KMS-11 (cell line): ENCODE measurements at regions not wholly inside any gene's neighbourhood (a gene's known extent, or its start where the extent isn't known, plus 50 kb on each side); places are given as distances from the start of the nearest gene placed in this dataset.

Source experiments
- H2AFZ ChIP-seq: fragments of 200-600 bp; sonication (generic); 2 replicates; pipeline ENCODE4 v1.6.1; 2016; ENCODE audit warnings: antibody characterized with exemption, mixed run types, low read depth
- H3K27ac ChIP-seq: fragments of 200-600 bp; sonication (generic); 2 replicates; pipeline ENCODE4 v1.6.1; 2016; ENCODE audit warnings: mild to moderate bottlenecking, mixed run types
- H3K27me3 ChIP-seq: fragments of 200-600 bp; sonication (generic); 2 replicates; pipeline ENCODE4 v1.6.1; 2017; ENCODE audit warnings: mild to moderate bottlenecking, low read depth, mixed run types, moderate library complexity; ENCODE audit not compliant: insufficient read depth
- H3K36me3 ChIP-seq: fragments of 200-600 bp; sonication (generic); 2 replicates; pipeline ENCODE4 v1.6.1; 2017; ENCODE audit warnings: mild to moderate bottlenecking, mixed run types; ENCODE audit not compliant: insufficient read depth
- H3K4me1 ChIP-seq: fragments of 200-600 bp; sonication (generic); 2 replicates; pipeline ENCODE4 v1.6.1; 2016; ENCODE audit warnings: mild to moderate bottlenecking, low read depth, mixed run types; ENCODE audit not compliant: poor library complexity, severe bottlenecking
- H3K4me2 ChIP-seq: fragments of 200-600 bp; sonication (generic); 2 replicates; pipeline ENCODE4 v1.7.0; 2016; ENCODE audit warnings: mild to moderate bottlenecking, mixed run types
- H3K4me3 ChIP-seq: fragments of 200-600 bp; sonication (generic); IDR thresholded peaks from 2 replicates; pipeline ENCODE4 v1.6.1; 2017; ENCODE audit warnings: low read depth, low read length, mixed read lengths; ENCODE audit not compliant: insufficient read depth
- H3K79me2 ChIP-seq: fragments of 200-600 bp; sonication (generic); 2 replicates; pipeline ENCODE4 v1.6.1; 2016; ENCODE audit warnings: low read depth, mixed run types; ENCODE audit not compliant: insufficient read depth
- H3K9ac ChIP-seq: fragments of 200-600 bp; sonication (generic); 2 replicates; pipeline ENCODE4 v1.6.1; 2016; ENCODE audit warnings: mild to moderate bottlenecking, mixed run types
- H4K20me1 ChIP-seq: fragments of 200-600 bp; sonication (generic); 2 replicates; pipeline ENCODE4 v1.6.1; 2016; ENCODE audit warnings: mild to moderate bottlenecking, mixed run types; ENCODE audit not compliant: insufficient read depth
- CTCF ChIP-seq: fragments of 200-600 bp; sonication (generic); conservative IDR thresholded peaks from 2 replicates; pipeline ENCODE4 v1.6.1; 2017; ENCODE audit warnings: low read depth, mild to moderate bottlenecking, antibody characterized with exemption, low read length, moderate library complexity, mixed read lengths

- no peaks in the 10 kb centered on the region for H3K4me1 ChIP-seq
- no peak for TF ChIP-seq CTCF
- no peak overlapping the region for H3K4me2 ChIP-seq
- H3K27ac ChIP-seq: no peak overlapping the region
- no peaks in the 10 kb centered on the region for H3K36me3 ChIP-seq
- H3K79me2 ChIP-seq: no peaks in the 10 kb centered on the region
- H3K9ac ChIP-seq: no peak overlapping the region
- no peak overlapping the region for H3K4me3 ChIP-seq
- H2AFZ ChIP-seq: no peak overlapping the region
- H4K20me1 ChIP-seq: no peaks in the 10 kb centered on the region
- H3K27me3 ChIP-seq: no peaks in the 10 kb centered on the region
Observed at GRCh38 chr20:61140576-61140975, 111.5 kb upstream of the CDH4 start.

- Histone ChIP-seq H3K27me3 (no peaks in the 10 kb centered on the region), H3K27ac (no peak overlapping the region)
Observed at GRCh38 chr20:61146023-61146422, 106.0 kb upstream of the CDH4 start.

DNA sequence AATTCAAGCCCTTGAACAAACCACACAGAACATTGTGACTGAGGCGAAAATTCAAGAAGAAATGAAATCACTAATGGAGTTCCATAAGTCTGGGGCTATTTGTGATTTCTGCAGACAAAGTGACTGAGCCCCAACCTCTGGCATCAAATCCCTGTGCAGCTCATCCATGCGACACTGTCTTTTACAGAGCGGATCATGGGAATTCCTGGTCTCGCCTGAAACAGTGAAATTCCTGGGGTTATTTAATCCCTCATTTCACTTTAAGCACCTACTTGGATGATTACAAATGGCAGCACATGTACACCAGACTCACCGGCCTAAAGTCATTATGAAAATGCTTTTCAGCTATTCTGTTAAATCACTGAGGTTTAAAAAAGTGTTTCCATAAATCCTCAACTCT, 102.4 kb upstream of the CDH4 start:
- TF ChIP-seq CTCF: no peak
- H3K79me2 ChIP-seq: no peaks in the 10 kb centered on the region
- no peak overlapping the region for H3K9ac ChIP-seq
- H4K20me1 ChIP-seq: no peaks in the 10 kb centered on the region
- H3K4me3 ChIP-seq: no peak overlapping the region
- no peak overlapping the region for H3K27ac ChIP-seq
- no peaks in the 10 kb centered on the region for H3K4me1 ChIP-seq
- no peak overlapping the region for H3K4me2 ChIP-seq
- H3K27me3 ChIP-seq: no peaks in the 10 kb centered on the region
- no peaks in the 10 kb centered on the region for H3K36me3 ChIP-seq
- no peak overlapping the region for H2AFZ ChIP-seq

More at GRCh38 chr20:61146023-61146422, 106.0 kb upstream of the CDH4 start:
- no peak for TF ChIP-seq CTCF
- Histone ChIP-seq H4K20me1 (no peaks in the 10 kb centered on the region), H3K4me3 (no peak overlapping the region), H3K79me2 (no peaks in the 10 kb centered on the region), H3K36me3 (no peaks in the 10 kb centered on the region), H3K4me2 (no peak overlapping the region), H3K4me1 (no peaks in the 10 kb centered on the region), H3K9ac (no peak overlapping the region), H2AFZ (no peak overlapping the region)

DNA sequence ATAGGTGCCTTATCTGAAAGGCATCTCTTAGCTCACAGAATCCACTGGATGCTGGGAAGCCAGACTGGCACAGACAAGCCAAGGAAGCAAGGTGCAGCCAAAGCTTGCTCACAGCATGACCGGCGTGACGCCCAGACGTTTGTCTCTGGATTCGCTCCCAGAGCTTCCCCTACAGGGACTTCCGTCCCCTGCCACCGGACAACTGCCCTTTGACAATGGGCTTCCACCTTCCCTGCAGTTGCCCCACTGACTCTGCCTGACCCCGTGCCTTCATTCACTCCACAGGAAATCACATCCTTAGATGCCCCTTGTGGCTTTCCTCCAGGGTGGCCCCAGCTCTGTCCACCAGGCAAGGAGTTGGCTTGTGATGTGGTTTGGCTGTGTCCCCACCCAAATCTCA, 94.8 kb upstream of the CDH4 start:
- no peaks in the 10 kb centered on the region for H3K79me2 ChIP-seq
- H3K36me3 ChIP-seq: no peaks in the 10 kb centered on the region
- no peak overlapping the region for H3K27ac ChIP-seq
- H3K4me2 ChIP-seq: no peak overlapping the region
- no peak overlapping the region for H2AFZ ChIP-seq
- no peaks in the 10 kb centered on the region for H3K4me1 ChIP-seq
- no peak overlapping the region for H3K4me3 ChIP-seq
- no peak for TF ChIP-seq CTCF
- no peaks in the 10 kb centered on the region for H4K20me1 ChIP-seq
- no peak overlapping the region for H3K9ac ChIP-seq
- H3K27me3 ChIP-seq: no peaks in the 10 kb centered on the region
